ENCODE measurements at regions not wholly inside any gene's neighbourhood (a gene's known extent, or its start where the extent isn't known, plus 50 kb on each side); places are given as distances from the start of the nearest gene placed in this dataset.
"Not testable (repeated sequence)": the region's sequence is repeated elsewhere in the genome, so short reads cannot be mapped to it uniquely, and the experiment has no call there.

DNA sequence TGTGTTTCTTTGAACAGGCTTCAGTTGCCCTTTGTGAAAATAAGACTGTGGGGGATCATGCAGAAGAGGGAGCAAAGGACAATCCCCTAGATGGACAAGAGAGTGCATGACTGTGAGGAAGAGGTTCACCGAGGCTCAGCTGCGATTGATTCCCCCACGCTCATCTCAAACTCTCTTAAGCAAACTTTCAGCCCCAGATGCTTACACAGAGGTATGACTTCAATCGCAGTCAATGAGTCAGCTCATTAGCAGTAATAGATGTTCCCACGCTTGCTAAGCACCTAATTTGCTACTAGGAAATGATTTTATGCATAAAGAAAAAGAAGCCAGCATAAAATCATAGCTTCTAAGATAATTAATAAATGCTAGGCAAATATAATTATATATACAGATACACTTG is 2256.1 kb upstream of the AGA start:
- DNase-seq (ENCODE audit: low spot score), result no peak

DNA sequence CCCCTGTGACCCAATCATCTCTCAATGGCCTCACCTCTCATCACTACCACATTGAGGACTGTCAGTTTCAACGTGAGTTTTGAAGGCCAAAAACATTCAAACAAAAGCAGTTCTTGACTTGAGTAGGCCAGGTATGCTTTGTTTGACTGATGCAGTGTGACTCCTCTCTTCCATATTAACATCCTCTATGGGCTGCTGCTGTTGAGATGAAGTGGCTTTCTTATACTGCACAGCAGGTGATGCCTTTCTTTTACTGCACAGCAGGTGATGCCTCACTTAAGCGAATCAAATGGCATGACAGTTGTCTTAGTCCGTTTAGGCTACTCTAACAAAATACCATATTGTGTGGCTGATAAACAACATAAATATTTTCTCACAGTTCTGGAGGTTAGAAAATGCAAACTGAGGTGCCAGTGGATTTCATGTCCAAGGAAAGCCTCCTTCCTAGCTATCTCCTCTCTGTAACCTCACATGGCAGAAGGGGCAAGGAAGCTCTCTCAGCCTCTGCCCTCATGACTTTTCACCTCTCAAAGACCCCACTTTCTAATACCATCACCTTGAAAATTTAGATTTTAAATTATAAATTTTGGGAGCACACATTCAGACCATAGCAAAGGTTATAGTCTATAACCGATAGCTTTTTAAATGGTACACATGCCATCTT is 2267.9 kb upstream of the AGA start:
- DNase-seq (ENCODE audit: low spot score), result no peak

DNA sequence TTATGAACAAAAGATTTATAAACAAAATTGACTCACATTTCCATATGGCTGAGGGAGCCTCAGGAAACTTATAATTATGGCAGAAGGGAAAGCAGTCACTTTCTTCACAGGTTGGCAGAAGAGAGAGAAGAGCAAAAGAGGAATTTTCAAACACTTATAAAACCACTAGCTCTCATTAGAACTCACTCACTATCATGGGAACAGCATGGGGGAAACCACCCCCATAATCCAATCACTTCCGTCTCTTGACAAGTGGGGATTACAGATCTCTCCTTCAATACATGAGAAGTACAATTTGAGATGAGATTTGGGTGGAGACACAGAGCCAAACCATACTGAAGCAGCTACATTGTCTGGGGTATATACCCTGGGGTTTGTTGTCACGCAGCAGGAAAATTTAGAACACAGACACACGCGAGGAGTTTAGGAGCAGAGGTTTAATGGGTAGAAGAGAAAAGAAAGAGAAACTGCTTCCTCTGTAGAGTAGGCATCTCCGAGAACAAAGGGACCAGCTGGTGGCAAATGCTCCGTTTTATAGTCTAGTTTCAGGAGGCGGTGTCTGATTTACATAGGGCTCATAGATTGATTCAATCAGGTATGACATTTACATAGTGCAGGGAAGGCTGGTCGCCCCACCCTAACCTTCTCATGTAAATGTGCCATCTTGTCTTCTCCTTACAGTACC is 2277.7 kb upstream of the AGA start:
- DNase-seq (ENCODE audit: low spot score), result no peak

DNA sequence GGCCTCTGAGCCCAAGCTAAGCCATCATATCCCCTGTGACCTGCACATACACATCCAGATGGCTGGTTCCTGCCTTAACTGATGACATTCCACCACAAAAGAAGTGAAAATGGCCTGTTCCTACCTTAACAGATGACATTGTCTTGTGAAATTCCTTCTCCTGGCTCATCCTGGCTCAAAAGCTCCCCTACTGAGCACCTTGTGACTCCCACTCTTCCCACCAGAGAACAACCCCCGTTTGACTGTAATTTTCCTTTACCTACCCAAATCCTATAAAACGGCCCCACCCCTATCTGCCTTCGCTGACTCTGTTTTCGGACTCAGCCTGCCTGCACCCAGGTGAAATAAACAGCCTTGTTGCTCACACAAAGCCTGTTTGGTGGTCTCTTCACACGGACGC is 2284.3 kb upstream of the AGA start:
- not testable (repeated sequence) for DNase-seq (ENCODE audit: low spot score)

DNA sequence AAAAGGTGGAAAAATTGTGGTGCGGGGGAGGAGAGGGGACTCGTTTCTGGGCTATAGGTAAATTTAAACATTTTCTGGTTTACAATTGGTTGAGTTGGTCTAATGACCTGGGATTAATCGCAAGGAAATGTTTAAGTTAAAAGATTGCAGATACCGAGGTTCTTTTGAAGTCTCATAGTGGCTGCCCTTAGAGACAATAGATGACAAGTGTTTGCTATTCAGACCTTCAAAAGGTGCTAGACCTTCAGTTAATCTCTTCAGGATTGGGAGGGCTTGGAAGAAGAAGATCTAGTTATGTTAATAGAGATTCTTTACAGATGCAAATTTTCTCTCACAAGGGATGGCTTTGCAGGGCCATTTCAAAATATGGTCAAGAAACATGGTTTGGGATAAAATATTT is 2286.1 kb upstream of the AGA start:
- DNase-seq (ENCODE audit: low spot score), result no peak

DNA sequence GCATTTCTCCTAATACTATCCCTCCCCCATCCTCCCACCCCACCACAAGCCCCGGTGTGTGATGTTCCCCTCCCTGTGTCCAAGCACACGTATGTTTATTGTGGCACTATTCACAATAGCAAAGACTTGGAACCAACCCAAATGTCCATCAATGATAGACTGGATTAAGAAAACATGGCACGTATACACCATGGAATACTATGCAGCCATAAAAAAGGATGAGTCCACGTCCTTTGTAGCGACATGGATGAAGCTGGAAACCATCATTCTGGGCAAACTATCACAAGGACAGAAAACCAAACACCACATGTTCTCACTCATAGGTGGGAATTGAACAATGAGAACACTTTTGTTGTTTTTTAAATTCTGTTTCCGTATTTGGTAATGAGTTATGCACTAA is 2294.6 kb upstream of the AGA start:
- not testable (repeated sequence) for DNase-seq (ENCODE audit: low spot score)

DNA sequence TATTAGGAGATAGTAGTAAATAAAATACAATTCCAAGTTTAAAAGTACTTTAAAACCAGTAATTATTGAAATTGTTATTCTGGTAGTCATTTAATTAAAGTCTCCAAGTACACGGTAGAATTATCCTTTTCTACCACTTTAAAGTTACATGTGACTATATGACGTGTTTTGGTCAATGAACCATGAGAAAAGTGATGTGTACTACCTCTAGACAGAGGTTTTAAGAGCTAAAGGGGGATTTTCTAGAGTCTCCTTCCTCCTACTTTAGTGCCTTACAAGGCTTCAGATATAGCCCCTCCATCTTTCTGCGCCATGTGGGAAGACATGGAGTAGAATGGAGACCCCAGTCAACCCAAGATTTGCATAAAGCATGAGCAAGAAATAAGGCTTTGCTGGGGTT is 2296.6 kb upstream of the AGA start:
- DNase-seq (ENCODE audit: low spot score), result no peak

DNA sequence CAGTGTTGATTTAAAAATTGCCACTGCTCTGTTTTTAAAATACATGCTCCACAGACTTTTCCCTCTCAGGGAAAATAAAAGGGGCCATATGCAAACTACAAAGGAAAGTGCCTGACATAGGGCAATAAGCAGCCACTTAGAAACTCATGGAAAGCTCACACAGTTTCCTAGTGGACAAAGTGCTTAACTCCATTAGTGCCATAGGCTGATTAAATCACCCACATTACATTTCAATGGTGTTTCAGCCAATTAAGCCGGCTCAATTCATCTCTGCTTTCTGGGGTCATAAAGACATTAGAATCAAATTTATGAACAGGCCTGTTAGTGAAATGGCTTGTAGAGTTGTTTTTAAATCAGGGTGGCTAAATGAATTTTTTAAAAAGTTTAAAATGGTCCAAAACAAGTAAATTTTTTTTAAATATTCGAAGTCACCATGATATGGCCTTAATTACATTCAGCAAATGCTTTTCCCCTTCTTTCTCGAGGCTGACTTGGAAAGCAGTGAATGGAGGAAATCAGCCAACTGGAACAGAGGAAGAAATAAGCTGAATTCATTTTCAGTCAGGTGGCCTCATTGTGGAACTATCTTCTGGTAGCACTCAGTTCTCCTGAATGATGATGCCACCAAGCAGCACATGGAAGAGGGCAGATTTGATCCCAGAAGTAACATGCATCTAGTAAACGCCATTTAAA is 2305.1 kb upstream of the AGA start:
- no peak for DNase-seq (ENCODE audit: low spot score)

DNA sequence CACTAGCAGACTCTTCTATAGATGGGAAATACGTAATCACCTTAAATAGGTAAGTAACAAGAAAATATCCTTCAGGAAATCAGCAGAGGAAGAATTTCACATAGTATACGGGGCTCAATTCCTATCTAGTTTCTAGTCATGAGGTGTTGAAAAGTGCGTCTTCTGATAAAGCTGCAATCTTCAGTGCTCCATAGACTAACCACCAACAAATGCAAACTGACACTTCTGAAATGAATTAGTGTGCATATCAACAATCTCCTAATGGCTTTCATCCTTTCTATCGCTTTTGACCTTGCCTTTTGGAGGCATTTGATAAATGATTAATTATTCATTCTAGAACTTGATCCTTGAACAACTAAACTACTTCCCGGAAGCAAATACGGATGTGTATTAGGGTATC is 2306.6 kb upstream of the AGA start:
- no peak for DNase-seq (ENCODE audit: low spot score)

DNA sequence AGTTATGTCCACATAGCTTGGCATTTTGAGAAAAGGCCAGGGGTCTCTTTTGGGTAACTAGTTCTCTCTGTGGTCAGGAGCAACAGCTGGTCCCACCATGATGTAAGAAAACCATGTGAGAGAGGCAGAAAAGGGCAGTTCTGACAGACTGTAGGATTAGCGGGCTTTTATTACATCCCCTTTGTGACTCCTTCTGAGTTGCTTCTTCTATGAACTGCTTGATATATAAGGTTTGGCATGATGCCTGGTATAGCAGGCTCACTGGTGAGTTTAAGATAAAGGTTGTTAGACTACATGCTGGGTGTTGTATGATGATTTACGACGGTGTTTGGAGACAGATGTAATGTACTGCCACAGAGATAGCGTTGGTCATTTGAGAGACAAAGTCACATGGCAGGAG is 2308.1 kb upstream of the AGA start:
- no peak for DNase-seq (ENCODE audit: low spot score)

DNA sequence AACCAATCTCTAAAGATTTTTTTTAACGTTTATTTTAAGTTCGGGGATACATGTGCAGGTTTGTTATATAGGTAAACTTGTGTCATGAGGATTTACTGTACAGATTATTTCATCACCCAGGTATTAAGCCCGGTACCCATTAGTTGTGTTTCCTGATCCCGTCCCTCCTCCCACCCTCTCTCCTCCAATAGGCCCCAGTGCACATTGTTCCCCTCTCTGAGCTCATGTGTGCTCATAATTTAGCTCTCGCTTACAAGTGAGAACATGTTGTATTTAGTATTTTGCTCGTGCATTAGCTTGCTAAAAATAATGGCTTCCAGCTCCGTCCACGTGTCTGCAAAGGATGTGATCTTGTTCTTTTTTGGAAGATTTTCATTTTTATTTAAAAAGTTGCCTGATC is 2309.4 kb upstream of the AGA start:
- no peak for DNase-seq (ENCODE audit: low spot score)

DNA sequence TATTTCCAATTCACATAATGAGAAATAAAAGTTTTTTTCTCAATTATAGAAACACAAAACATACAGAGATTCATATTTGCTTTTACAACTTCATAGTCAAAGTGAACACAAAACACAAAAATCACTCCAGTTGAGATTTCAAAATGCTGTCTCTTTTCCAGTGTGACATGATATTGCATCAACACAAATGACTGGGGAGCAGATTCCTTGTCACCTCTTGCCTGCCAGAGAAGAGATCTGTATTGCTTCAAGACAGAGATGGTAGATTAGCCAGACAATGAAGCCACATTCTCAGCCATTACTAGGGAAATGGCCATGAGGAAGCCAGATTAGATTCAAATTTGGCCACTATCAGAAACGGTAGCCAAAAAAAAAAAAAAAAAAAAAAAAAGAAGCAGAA is 2313.1 kb upstream of the AGA start:
- DNase-seq (ENCODE audit: low spot score), result no peak

DNA sequence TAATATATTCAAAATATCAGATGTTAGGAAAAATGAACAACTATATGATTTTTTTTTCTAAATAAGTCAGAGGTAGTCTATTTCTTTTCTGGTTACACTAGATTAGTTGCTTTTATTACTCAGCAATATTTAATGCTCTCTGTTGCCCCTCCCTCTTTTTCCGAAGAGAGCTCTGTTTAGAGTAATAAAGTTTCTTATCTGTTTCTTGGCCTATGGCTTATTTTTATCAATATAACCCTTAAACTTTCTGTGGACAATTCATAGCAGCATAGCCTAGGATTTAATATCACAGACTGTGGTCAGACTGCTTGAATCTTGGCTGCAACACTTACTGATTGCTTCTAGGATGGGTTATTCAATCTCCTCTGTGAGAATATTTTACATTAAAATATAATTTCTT is 2315.4 kb upstream of the AGA start:
- no peak for DNase-seq (ENCODE audit: low spot score)

DNA sequence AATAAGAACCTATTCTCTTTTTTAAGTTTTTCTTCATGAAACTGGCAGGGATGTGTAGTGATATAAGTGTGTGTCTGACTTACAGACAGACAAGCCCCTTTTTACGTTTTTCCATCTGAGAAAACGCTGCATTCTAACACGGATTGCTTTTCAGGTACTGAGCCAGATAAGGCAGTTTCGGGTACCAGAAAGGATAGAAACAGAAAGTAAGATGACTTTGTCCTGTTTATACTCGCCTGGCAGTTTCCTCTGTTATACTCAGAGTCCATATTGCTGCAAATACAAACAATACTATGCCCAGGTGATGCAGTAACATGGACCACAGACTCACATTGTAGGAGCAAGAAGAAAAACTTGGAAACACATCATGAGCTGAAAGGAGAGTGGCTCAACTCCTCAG is 2320.6 kb upstream of the AGA start:
- no peak for DNase-seq (ENCODE audit: low spot score)

DNA sequence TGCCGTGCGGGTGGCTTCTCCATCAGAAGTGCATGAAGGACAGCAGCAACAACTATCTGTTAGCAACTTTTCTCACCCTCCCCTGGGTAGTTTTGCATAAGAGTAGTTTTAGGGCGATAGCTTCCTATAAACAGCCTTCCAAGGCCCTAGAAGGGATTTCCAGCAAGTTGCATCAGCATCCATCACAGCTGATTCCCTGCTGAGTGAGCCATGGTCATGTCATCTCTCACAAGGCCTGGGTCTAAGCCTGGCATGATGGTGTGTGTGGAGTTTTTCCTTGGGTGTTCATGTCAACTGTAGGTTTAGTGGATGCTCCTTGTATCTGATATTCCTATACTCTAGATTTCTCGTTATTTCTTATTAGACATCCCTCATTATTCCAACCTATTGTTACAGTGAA is 2324.7 kb upstream of the AGA start:
- no peak for DNase-seq (ENCODE audit: low spot score)

DNA sequence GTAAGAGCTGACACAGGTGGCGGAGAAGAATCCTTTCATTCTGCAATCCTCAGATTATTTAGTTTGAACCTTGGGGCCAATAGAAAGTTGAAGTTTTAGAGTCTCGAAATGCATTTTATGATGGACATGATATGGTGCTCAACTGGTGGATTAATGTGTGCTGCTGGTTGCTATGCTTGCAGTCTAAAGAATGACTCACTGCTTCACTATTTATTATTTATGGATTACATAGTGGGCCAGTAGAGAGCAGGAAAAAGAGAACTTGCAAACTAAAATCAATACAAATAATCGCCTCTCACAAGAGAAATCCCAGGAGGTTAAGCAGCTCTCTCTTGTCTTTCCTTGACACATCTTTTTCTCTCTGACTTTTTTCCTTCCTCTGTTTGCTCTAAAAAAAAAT is 2326.8 kb upstream of the AGA start:
- DNase-seq (ENCODE audit: low spot score), result no peak

DNA sequence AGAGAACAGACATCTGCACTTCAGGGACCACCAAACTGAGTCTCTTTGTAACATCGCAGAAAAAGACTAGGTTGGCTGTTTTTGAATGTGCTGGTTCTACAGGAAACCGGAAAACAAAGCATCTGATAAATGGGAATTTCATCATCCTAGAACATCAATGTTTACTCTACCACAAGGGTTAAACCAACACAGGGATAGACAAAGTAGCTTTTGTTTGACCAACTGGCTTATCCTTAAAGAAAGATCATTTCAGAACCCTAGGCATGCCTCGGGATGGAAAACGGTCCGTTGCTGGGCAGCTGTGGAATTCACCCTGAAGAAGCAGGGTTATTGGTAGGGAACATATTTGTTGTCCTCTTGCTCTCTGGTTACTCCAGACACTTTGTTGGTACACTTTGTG is 2355.5 kb upstream of the AGA start:
- no peak for DNase-seq (ENCODE audit: low spot score)

DNA sequence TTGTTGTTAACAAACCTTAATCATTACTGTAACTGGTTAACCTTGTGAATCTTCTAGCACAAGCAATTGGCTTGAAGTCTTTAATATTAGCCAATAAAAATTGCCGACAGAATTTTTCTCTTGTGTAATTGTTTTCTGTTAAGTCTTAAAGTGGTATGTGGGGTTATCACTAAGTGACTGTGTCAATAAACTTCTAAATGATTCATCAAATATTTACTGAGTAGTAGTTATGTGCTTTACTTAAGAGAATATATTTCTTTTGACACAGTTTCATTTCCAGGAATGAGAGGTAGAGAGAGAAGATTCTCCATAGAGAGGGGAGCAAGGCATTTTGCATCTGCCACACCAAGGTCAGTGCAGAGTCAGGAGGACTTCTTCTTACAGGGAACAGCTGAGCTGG is 2361.6 kb upstream of the AGA start:
- no peak for DNase-seq (ENCODE audit: low spot score)

DNA sequence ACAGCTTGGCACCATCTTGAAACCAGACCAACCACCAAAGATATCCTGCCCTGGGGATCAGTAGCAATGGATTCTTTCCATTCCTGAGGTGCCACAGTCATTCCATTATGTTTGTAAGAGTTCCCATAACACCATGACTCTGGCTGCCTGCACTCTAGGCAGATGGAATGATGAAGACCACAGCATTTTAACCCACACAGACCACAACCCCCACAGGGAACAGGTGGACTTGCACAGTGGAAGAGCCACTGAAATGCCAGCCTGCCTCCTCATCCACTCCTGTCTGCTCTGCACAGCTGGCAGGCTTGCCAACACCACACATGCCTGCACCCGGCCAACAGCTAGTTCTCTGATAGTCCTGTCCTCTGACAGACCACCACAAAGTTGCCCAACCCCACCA is 2362.2 kb upstream of the AGA start:
- DNase-seq (ENCODE audit: low spot score), result no peak

DNA sequence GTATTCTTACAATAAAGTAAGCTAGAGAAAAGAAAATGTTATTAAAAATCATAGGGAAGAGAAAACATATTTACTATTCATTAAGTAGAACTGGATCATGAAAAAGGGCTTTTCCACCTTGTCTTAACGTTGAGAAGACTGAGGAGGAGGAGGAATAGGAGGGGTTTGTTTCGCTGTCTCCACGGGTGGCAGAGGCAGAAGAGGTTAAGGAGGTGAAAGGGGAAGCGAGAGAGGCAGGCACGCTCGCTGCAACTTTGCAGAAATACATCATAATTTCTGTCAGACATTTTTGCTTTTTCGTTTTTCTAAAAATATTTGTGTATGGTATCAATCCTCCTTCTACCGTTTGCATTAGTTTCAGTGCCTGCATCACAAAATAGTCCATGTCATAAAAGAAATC is 2375.1 kb upstream of the AGA start:
- DNase-seq (ENCODE audit: low spot score), result no peak

DNA sequence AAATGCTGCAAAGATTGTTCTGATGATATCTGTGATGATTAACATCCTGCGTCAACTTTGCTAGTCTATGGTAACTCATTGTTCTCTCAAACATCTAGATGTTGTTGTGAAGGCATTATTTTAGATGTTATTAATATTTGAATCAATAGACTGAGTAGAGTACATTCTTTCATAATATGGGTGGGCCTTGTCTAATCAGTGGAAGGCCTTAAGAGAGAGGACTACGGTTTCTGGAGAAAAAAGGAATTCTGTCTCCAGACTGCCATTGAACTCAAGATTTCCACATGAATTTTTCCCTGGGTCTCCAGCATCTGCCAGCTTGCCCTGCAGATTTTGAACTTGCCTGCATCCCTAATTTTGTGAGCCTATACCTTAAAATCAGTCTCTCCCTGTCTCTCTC is 2381.1 kb upstream of the AGA start:
- DNase-seq (ENCODE audit: low spot score), result no peak

DNA sequence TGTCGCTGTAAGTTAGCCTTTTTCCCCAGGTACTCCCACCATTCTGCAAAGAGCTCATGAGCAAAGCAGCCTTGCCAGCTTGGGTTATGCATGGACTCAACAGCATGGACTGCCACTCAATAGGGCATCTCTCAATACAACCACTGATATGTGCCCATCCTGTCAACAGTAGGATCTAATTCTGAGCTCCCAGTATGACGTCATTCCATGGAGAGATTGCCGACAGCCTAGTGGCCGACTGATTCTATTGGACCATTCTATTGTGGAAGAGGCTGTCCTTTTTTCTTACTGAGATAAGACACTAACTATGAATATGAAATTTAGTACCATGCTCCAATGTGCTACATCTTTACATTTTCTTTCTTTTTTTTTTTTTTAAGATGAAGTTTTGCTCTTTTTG is 2389.0 kb upstream of the AGA start:
- DNase-seq (ENCODE audit: low spot score), result no peak

DNA sequence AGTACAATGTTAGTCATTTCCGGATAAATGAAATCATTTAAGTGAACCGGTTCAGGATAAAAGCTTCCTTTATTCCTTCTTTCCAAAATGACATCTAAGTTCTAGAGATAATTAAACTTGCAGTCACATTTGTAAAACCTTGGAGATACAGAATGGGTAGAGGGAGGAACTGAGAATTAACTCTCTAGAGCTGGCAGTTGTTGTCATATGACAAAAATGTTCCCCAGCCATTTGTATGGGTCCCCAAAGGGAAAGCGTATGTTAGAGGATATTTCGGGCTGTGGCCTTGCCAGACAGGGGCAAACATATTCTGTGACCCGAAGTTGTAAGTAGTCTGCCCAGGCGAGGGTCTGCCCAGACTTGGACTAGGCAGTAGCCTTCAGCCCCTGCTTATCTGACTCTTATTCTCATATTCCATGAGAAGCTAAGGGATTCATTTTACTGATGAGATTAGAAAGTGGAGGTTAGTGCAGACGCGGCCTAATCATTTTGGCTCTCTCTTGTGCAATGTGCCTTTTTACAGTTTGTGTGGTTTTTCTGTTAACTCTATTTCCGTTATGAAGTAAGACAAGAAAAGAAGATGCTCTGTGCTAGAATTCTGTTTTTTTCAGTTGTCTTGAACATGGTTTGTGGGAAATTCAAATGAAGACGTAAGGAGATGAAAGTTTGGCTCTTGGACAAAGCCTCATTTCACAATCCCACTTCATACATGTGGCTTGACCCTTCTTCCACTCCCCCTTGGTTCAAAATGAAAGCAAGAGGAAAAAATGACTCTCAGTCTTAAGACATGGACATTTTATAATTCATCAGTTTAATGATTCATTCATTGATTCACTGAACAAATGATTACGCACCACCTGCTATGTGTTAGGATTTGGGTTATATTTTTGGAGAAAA is 2394.2 kb upstream of the AGA start:
- DNase-seq (ENCODE audit: low spot score), result no peak

Measured in AG08395 (cell line).